ENCODE measurements at regions not wholly inside any gene's neighbourhood (a gene's known extent, or its start where the extent isn't known, plus 50 kb on each side); places are given as distances from the start of the nearest gene placed in this dataset.

GRCh38 chr7:156543699-156544598 lies 96.6 kb upstream of the RNF32 start:
- Histone ChIP-seq H3K4me3 (ENCODE audit: low read length in 2 of 2) (no peak overlapping the region), H3K27me3 (ENCODE audit: control insufficient read depth in 3 of 3, insufficient read depth in 3 of 3, low read depth in 1 of 3, low read length in 3 of 3) (peaks cover 0 to 2% (median 0%) of the 10 kb centered on the region in 3 experiments), H2BK5ac (ENCODE audit: low read length) (no peak overlapping the region), H4K91ac (ENCODE audit: low read depth, low read length, poor library complexity) (no peak overlapping the region), H2AK5ac (ENCODE audit: low read depth, low read length) (no peak overlapping the region), H3K27ac (replicated peaks; ENCODE audit: low read length) (no peak overlapping the region), H4K8ac (ENCODE audit: low read depth, low read length) (no peak overlapping the region), H3K9ac (ENCODE audit: low read depth, low read length, poor library complexity) (no peak overlapping the region), H3K36me3 (replicated peaks in 1 of 2; ENCODE audit: control insufficient read depth in 2 of 2, insufficient read depth in 2 of 2, low read length in 2 of 2) (no peaks in the 10 kb centered on the region), H3K4me2 (ENCODE audit: insufficient read depth, low read length, poor library complexity, severe bottlenecking) (no peak overlapping the region), H3K9me3 (replicated peaks in 1 of 2; ENCODE audit: control insufficient read depth in 2 of 2, insufficient read depth in 1 of 2, low read depth in 1 of 2, low read length in 2 of 2) (peaks cover 0 to 2% of the 10 kb centered on the region in 2 donors), H3K14ac (ENCODE audit: low read length) (no peak overlapping the region), H3K18ac (ENCODE audit: low read length) (no peak overlapping the region), H3K79me1 (ENCODE audit: low read depth, low read length) (no peaks in the 10 kb centered on the region), H3K23ac (ENCODE audit: low read depth, low read length, poor library complexity) (no peak overlapping the region), H2BK15ac (ENCODE audit: low read length) (no peak overlapping the region), H3K4me1 (ENCODE audit: control insufficient read depth in 2 of 2, insufficient read depth in 1 of 2, low read depth in 1 of 2, low read length in 2 of 2) (peaks cover 0 to 4% of the 10 kb centered on the region in 2 donors), H3K4ac (ENCODE audit: low read length) (no peak overlapping the region), H2AFZ (ENCODE audit: low read length) (no peak overlapping the region), H2BK120ac (ENCODE audit: low read depth, low read length) (no peak overlapping the region), H2BK12ac (ENCODE audit: low read length) (no peak overlapping the region)
- no CpG with 5 or more reads among the region's 33 CpGs for WGBS, 2 donors (ENCODE audit: extremely low coverage in 2 of 2, insufficient read length in 2 of 2, insufficient replicate concordance in 1 of 2)
- no peak for DNase-seq (ENCODE audit: low spot score)

- Histone ChIP-seq H3K4me3 (ENCODE audit: low read length in 2 of 2) (no peak overlapping the region), H2AK5ac (ENCODE audit: low read depth, low read length) (no peak overlapping the region)
- no peak for DNase-seq (ENCODE audit: low spot score)
Observed at GRCh38 chr7:156540619-156541165, 99.9 kb upstream of the RNF32 start.

GRCh38 chr7:156539999-156540398 lies 100.6 kb upstream of the RNF32 start:
- no CpG with 5 or more reads among the region's 12 CpGs for WGBS, 2 donors (ENCODE audit: extremely low coverage in 2 of 2, insufficient read length in 2 of 2, insufficient replicate concordance in 1 of 2)
- Histone ChIP-seq H3K9me3 (replicated peaks in 1 of 2; ENCODE audit: control insufficient read depth in 2 of 2, insufficient read depth in 1 of 2, low read depth in 1 of 2, low read length in 2 of 2) (peaks cover 0 to 3% of the 10 kb centered on the region in 2 donors), H3K79me1 (ENCODE audit: low read depth, low read length) (no peaks in the 10 kb centered on the region)

More at GRCh38 chr7:156540619-156541165, 99.9 kb upstream of the RNF32 start:
- no peak overlapping the region for H2BK5ac ChIP-seq (ENCODE audit: low read length)
- no peak overlapping the region for H3K27ac ChIP-seq (replicated peaks; ENCODE audit: low read length)
- H3K36me3 ChIP-seq (replicated peaks in 1 of 2; ENCODE audit: control insufficient read depth in 2 of 2, insufficient read depth in 2 of 2, low read length in 2 of 2), result no peaks in the 10 kb centered on the region
- H3K79me1 ChIP-seq (ENCODE audit: low read depth, low read length), result no peaks in the 10 kb centered on the region
- H3K4me2 ChIP-seq (ENCODE audit: insufficient read depth, low read length, poor library complexity, severe bottlenecking), result no peak overlapping the region
- H3K4ac ChIP-seq (ENCODE audit: low read length), result no peak overlapping the region
- no peak overlapping the region for H4K91ac ChIP-seq (ENCODE audit: low read depth, low read length, poor library complexity)
- no peak overlapping the region for H3K23ac ChIP-seq (ENCODE audit: low read depth, low read length, poor library complexity)
- no peak overlapping the region for H3K14ac ChIP-seq (ENCODE audit: low read length)
- no peak overlapping the region for H4K8ac ChIP-seq (ENCODE audit: low read depth, low read length)
- no peak overlapping the region for H3K9ac ChIP-seq (ENCODE audit: low read depth, low read length, poor library complexity)
- no peak overlapping the region for H2BK12ac ChIP-seq (ENCODE audit: low read length)
- H3K18ac ChIP-seq (ENCODE audit: low read length), result no peak overlapping the region
- H3K27me3 ChIP-seq (ENCODE audit: control insufficient read depth in 3 of 3, insufficient read depth in 3 of 3, low read depth in 1 of 3, low read length in 3 of 3), result peaks cover 0 to 4% (median 0%) of the 10 kb centered on the region in 3 experiments
- H2BK120ac ChIP-seq (ENCODE audit: low read depth, low read length), result no peak overlapping the region
- no CpG with 5 or more reads among the region's 7 CpGs for WGBS, 2 donors (ENCODE audit: extremely low coverage in 2 of 2, insufficient read length in 2 of 2, insufficient replicate concordance in 1 of 2)
- H2AFZ ChIP-seq (ENCODE audit: low read length), result no peak overlapping the region
- H3K4me1 ChIP-seq (ENCODE audit: control insufficient read depth in 2 of 2, insufficient read depth in 1 of 2, low read depth in 1 of 2, low read length in 2 of 2), result no peaks in the 10 kb centered on the region
- H2BK15ac ChIP-seq (ENCODE audit: low read length), result no peak overlapping the region
- peaks cover 0 to 3% of the 10 kb centered on the region in 2 donors for H3K9me3 ChIP-seq (replicated peaks in 1 of 2; ENCODE audit: control insufficient read depth in 2 of 2, insufficient read depth in 1 of 2, low read depth in 1 of 2, low read length in 2 of 2)

GRCh38 chr7:156537006-156537405 lies 103.6 kb upstream of the RNF32 start:
- no peaks in the 10 kb centered on the region for H3K79me1 ChIP-seq (ENCODE audit: low read depth, low read length)
- H2AK5ac ChIP-seq (ENCODE audit: low read depth, low read length), result no peak overlapping the region
- H2BK12ac ChIP-seq (ENCODE audit: low read length), result no peak overlapping the region
- no peaks in the 10 kb centered on the region for H3K36me3 ChIP-seq (replicated peaks in 1 of 2; ENCODE audit: control insufficient read depth in 2 of 2, insufficient read depth in 2 of 2, low read length in 2 of 2)
- H3K18ac ChIP-seq (ENCODE audit: low read length), result peak overlapping the region; percentile 29
- WGBS, 2 donors (ENCODE audit: extremely low coverage in 2 of 2, insufficient read length in 2 of 2, insufficient replicate concordance in 1 of 2), result no CpG with 5 or more reads among the region's 5 CpGs
- peaks cover 0 to 7% (median 0%) of the 10 kb centered on the region in 3 experiments for H3K27me3 ChIP-seq (ENCODE audit: control insufficient read depth in 3 of 3, insufficient read depth in 3 of 3, low read depth in 1 of 3, low read length in 3 of 3)
- H2BK120ac ChIP-seq (ENCODE audit: low read depth, low read length), result no peak overlapping the region
- no peak for DNase-seq (ENCODE audit: low spot score)
- no peak overlapping the region for H3K14ac ChIP-seq (ENCODE audit: low read length)
- no peak overlapping the region for H3K4ac ChIP-seq (ENCODE audit: low read length)
- H3K4me1 ChIP-seq (ENCODE audit: control insufficient read depth in 2 of 2, insufficient read depth in 1 of 2, low read depth in 1 of 2, low read length in 2 of 2), result no peaks in the 10 kb centered on the region
- H4K91ac ChIP-seq (ENCODE audit: low read depth, low read length, poor library complexity), result no peak overlapping the region
- H3K9ac ChIP-seq (ENCODE audit: low read depth, low read length, poor library complexity), result no peak overlapping the region
- H2BK5ac ChIP-seq (ENCODE audit: low read length), result no peak overlapping the region
- no peak overlapping the region for H3K23ac ChIP-seq (ENCODE audit: low read depth, low read length, poor library complexity)
- no peak overlapping the region for H4K8ac ChIP-seq (ENCODE audit: low read depth, low read length)
- H2BK15ac ChIP-seq (ENCODE audit: low read length), result no peak overlapping the region
- H3K27ac ChIP-seq (replicated peaks; ENCODE audit: low read length), result no peak overlapping the region
- no peak overlapping the region for H3K4me3 ChIP-seq (ENCODE audit: low read length in 2 of 2)
- H3K9me3 ChIP-seq (replicated peaks in 1 of 2; ENCODE audit: control insufficient read depth in 2 of 2, insufficient read depth in 1 of 2, low read depth in 1 of 2, low read length in 2 of 2), result peaks cover 0 to 2% of the 10 kb centered on the region in 2 donors
- H2AFZ ChIP-seq (ENCODE audit: low read length), result no peak overlapping the region
- no peak overlapping the region for H3K4me2 ChIP-seq (ENCODE audit: insufficient read depth, low read length, poor library complexity, severe bottlenecking)

More at GRCh38 chr7:156539999-156540398, 100.6 kb upstream of the RNF32 start:
- no peak overlapping the region for H2BK12ac ChIP-seq (ENCODE audit: low read length)
- DNase-seq (ENCODE audit: low spot score), result no peak
- no peak overlapping the region for H3K4me3 ChIP-seq (ENCODE audit: low read length in 2 of 2)
- H4K91ac ChIP-seq (ENCODE audit: low read depth, low read length, poor library complexity), result no peak overlapping the region
- H3K4me1 ChIP-seq (ENCODE audit: control insufficient read depth in 2 of 2, insufficient read depth in 1 of 2, low read depth in 1 of 2, low read length in 2 of 2), result no peaks in the 10 kb centered on the region
- no peaks in the 10 kb centered on the region for H3K36me3 ChIP-seq (replicated peaks in 1 of 2; ENCODE audit: control insufficient read depth in 2 of 2, insufficient read depth in 2 of 2, low read length in 2 of 2)
- no peak overlapping the region for H2AFZ ChIP-seq (ENCODE audit: low read length)
- peak overlapping the region; percentile 52 for H3K18ac ChIP-seq (ENCODE audit: low read length)
- no peak overlapping the region for H3K27ac ChIP-seq (replicated peaks; ENCODE audit: low read length)
- no peak overlapping the region for H2BK5ac ChIP-seq (ENCODE audit: low read length)
- H2BK15ac ChIP-seq (ENCODE audit: low read length), result no peak overlapping the region
- H2AK5ac ChIP-seq (ENCODE audit: low read depth, low read length), result peak overlapping the region; percentile 25
- H3K9ac ChIP-seq (ENCODE audit: low read depth, low read length, poor library complexity), result no peak overlapping the region
- H3K4me2 ChIP-seq (ENCODE audit: insufficient read depth, low read length, poor library complexity, severe bottlenecking), result no peak overlapping the region
- no peak overlapping the region for H3K14ac ChIP-seq (ENCODE audit: low read length)
- H3K23ac ChIP-seq (ENCODE audit: low read depth, low read length, poor library complexity), result no peak overlapping the region
- H3K4ac ChIP-seq (ENCODE audit: low read length), result no peak overlapping the region
- no peak overlapping the region for H4K8ac ChIP-seq (ENCODE audit: low read depth, low read length)
- peaks cover 0 to 4% (median 0%) of the 10 kb centered on the region in 3 experiments for H3K27me3 ChIP-seq (ENCODE audit: control insufficient read depth in 3 of 3, insufficient read depth in 3 of 3, low read depth in 1 of 3, low read length in 3 of 3)
- no peak overlapping the region for H2BK120ac ChIP-seq (ENCODE audit: low read depth, low read length)
